ENCODE measurements at regions not wholly inside any gene's neighbourhood (a gene's known extent, or its start where the extent isn't known, plus 50 kb on each side); places are given as distances from the start of the nearest gene placed in this dataset.

- POLR2A ChIA-PET, result no interaction called here
- no peaks in the 10 kb centered on the region for H3K4me1 Mint-ChIP-seq
- CTCF ChIA-PET, result no interaction called here
- H3K27me3 Mint-ChIP-seq, result no peaks in the 10 kb centered on the region
- no peaks in the 10 kb centered on the region for H3K4me1 ChIP-seq (ENCODE audit: insufficient read depth, low read length)
- no peak overlapping the region for H3K4me3 ChIP-seq (ENCODE audit: low read length)
- H3K27ac Mint-ChIP-seq, result no peak overlapping the region
- no peak overlapping the region for H3K4me3 Mint-ChIP-seq
- H3K27ac ChIP-seq (ENCODE audit: low read depth, low read length), result no peak overlapping the region
- H3K27me3 ChIP-seq (ENCODE audit: insufficient read depth, low read length, poor library complexity, severe bottlenecking), result no peaks in the 10 kb centered on the region
- H3K9me3 ChIP-seq (ENCODE audit: low read length), result no peaks in the 10 kb centered on the region
- H3K36me3 ChIP-seq (ENCODE audit: insufficient read depth, low read length), result no peaks in the 10 kb centered on the region
- H3K9me3 Mint-ChIP-seq, result peaks cover 7 to 16% (median 11%) of the 10 kb centered on the region in 5 donors
- no peak for DNase-seq
- no peaks in the 10 kb centered on the region for H3K36me3 Mint-ChIP-seq
These were observed 592.0 kb downstream of the BCKDHB start for GRCh38 chr6:80698459-80698858.

GRCh38 chr6:80696268-80696667 lies 589.8 kb downstream of the BCKDHB start:
- H3K4me3 ChIP-seq (ENCODE audit: low read length), result no peak overlapping the region
- H3K36me3 Mint-ChIP-seq, result no peaks in the 10 kb centered on the region
- no peak overlapping the region for H3K27ac ChIP-seq (ENCODE audit: low read depth, low read length)
- H3K4me1 Mint-ChIP-seq, result no peaks in the 10 kb centered on the region
- DNase-seq, result no peak
- no peaks in the 10 kb centered on the region for H3K27me3 ChIP-seq (ENCODE audit: insufficient read depth, low read length, poor library complexity, severe bottlenecking)
- ChIA-PET POLR2A (no interaction called here), CTCF (no interaction called here)
- peaks cover 0 to 17% (median 9%) of the 10 kb centered on the region in 5 donors for H3K9me3 Mint-ChIP-seq
- no peaks in the 10 kb centered on the region for H3K36me3 ChIP-seq (ENCODE audit: insufficient read depth, low read length)
- no peaks in the 10 kb centered on the region for H3K27me3 Mint-ChIP-seq
- H3K4me3 Mint-ChIP-seq, result peak overlapping the region in 1 of 7 donors; percentile 36
- no peaks in the 10 kb centered on the region for H3K9me3 ChIP-seq (ENCODE audit: low read length)
- no peaks in the 10 kb centered on the region for H3K4me1 ChIP-seq (ENCODE audit: insufficient read depth, low read length)
- no peak overlapping the region for H3K27ac Mint-ChIP-seq

- H3K9me3 ChIP-seq (ENCODE audit: low read length), result no peaks in the 10 kb centered on the region
- H3K4me3 ChIP-seq (ENCODE audit: low read length), result no peak overlapping the region
- no peaks in the 10 kb centered on the region for H3K27me3 ChIP-seq (ENCODE audit: insufficient read depth, low read length, poor library complexity, severe bottlenecking)
- no peaks in the 10 kb centered on the region for H3K27me3 Mint-ChIP-seq
- no peaks in the 10 kb centered on the region for H3K4me1 Mint-ChIP-seq
- no peaks in the 10 kb centered on the region for H3K36me3 ChIP-seq (ENCODE audit: insufficient read depth, low read length)
- DNase-seq, result no peak
- peaks cover 13 to 20% (median 16%) of the 10 kb centered on the region in 5 donors for H3K9me3 Mint-ChIP-seq
- H3K4me3 Mint-ChIP-seq, result no peak overlapping the region
- ChIA-PET POLR2A (no interaction called here), CTCF (no interaction called here)
- no peak overlapping the region for H3K27ac ChIP-seq (ENCODE audit: low read depth, low read length)
- no peak overlapping the region for H3K27ac Mint-ChIP-seq
- H3K4me1 ChIP-seq (ENCODE audit: insufficient read depth, low read length), result no peaks in the 10 kb centered on the region
- H3K36me3 Mint-ChIP-seq, result no peaks in the 10 kb centered on the region
These were observed 584.2 kb downstream of the BCKDHB start for GRCh38 chr6:80690551-80691131.

- no peaks in the 10 kb centered on the region for H3K27me3 Mint-ChIP-seq
- H3K4me1 Mint-ChIP-seq, result no peaks in the 10 kb centered on the region
- Histone ChIP-seq H3K27ac (ENCODE audit: low read depth, low read length) (no peak overlapping the region), H3K4me3 (ENCODE audit: low read length) (no peak overlapping the region), H3K9me3 (ENCODE audit: low read length) (no peaks in the 10 kb centered on the region), H3K36me3 (ENCODE audit: insufficient read depth, low read length) (no peaks in the 10 kb centered on the region), H3K4me1 (ENCODE audit: insufficient read depth, low read length) (no peaks in the 10 kb centered on the region), H3K27me3 (ENCODE audit: insufficient read depth, low read length, poor library complexity, severe bottlenecking) (no peaks in the 10 kb centered on the region)
- POLR2A ChIA-PET, result no interaction called here
- no peak overlapping the region for H3K4me3 Mint-ChIP-seq
- peaks cover 13 to 16% (median 16%) of the 10 kb centered on the region in 5 donors for H3K9me3 Mint-ChIP-seq
- CTCF ChIA-PET, result no interaction called here
- DNase-seq, result no peak
- H3K36me3 Mint-ChIP-seq, result no peaks in the 10 kb centered on the region
- no peak overlapping the region for H3K27ac Mint-ChIP-seq
These were observed 583.4 kb downstream of the BCKDHB start for GRCh38 chr6:80689716-80690395.

- Histone ChIP-seq H3K36me3 (ENCODE audit: insufficient read depth, low read length) (no peaks in the 10 kb centered on the region), H3K9me3 (ENCODE audit: low read length) (no peaks in the 10 kb centered on the region), H3K27ac (ENCODE audit: low read depth, low read length) (no peak overlapping the region), H3K4me1 (ENCODE audit: insufficient read depth, low read length) (no peaks in the 10 kb centered on the region), H3K27me3 (ENCODE audit: insufficient read depth, low read length, poor library complexity, severe bottlenecking) (no peaks in the 10 kb centered on the region), H3K4me3 (ENCODE audit: low read length) (no peak overlapping the region)
- no peaks in the 10 kb centered on the region for H3K4me1 Mint-ChIP-seq
- DNase-seq, result no peak
- no peaks in the 10 kb centered on the region for H3K27me3 Mint-ChIP-seq
- no peak overlapping the region for H3K4me3 Mint-ChIP-seq
- peaks cover 0 to 10% (median 3%) of the 10 kb centered on the region in 5 donors for H3K9me3 Mint-ChIP-seq
- no peak overlapping the region for H3K27ac Mint-ChIP-seq
- ChIA-PET CTCF (no interaction called here), POLR2A (no interaction called here)
- H3K36me3 Mint-ChIP-seq, result no peaks in the 10 kb centered on the region
These were observed 573.5 kb downstream of the BCKDHB start for GRCh38 chr6:80679992-80680391.

GRCh38 chr6:80676386-80676785 lies 569.9 kb downstream of the BCKDHB start:
- Histone ChIP-seq H3K4me3 (ENCODE audit: low read length) (no peak overlapping the region), H3K27ac (ENCODE audit: low read depth, low read length) (no peak overlapping the region), H3K4me1 (ENCODE audit: insufficient read depth, low read length) (no peaks in the 10 kb centered on the region), H3K36me3 (ENCODE audit: insufficient read depth, low read length) (no peaks in the 10 kb centered on the region), H3K27me3 (ENCODE audit: insufficient read depth, low read length, poor library complexity, severe bottlenecking) (no peaks in the 10 kb centered on the region), H3K9me3 (ENCODE audit: low read length) (no peaks in the 10 kb centered on the region)
- ChIA-PET POLR2A (no interaction called here), CTCF (no interaction called here)
- no peaks in the 10 kb centered on the region for H3K36me3 Mint-ChIP-seq
- no peak overlapping the region for H3K27ac Mint-ChIP-seq
- peaks cover 0 to 8% (median 3%) of the 10 kb centered on the region in 5 donors for H3K9me3 Mint-ChIP-seq
- no peak for DNase-seq
- H3K4me1 Mint-ChIP-seq, result no peaks in the 10 kb centered on the region
- H3K27me3 Mint-ChIP-seq, result no peaks in the 10 kb centered on the region
- no peak overlapping the region for H3K4me3 Mint-ChIP-seq

- Mint-ChIP-seq H3K27ac (no peak overlapping the region), H3K4me3 (no peak overlapping the region), H3K9me3 (peaks cover 0 to 12% (median 2%) of the 10 kb centered on the region in 5 donors), H3K4me1 (no peaks in the 10 kb centered on the region), H3K27me3 (peaks cover 0 to 5% of the 10 kb centered on the region in 2 donors), H3K36me3 (no peaks in the 10 kb centered on the region)
- H3K4me3 ChIP-seq (ENCODE audit: low read length), result no peak overlapping the region
- no peaks in the 10 kb centered on the region for H3K36me3 ChIP-seq (ENCODE audit: insufficient read depth, low read length)
- H3K9me3 ChIP-seq (ENCODE audit: low read length), result no peaks in the 10 kb centered on the region
- no peaks in the 10 kb centered on the region for H3K4me1 ChIP-seq (ENCODE audit: insufficient read depth, low read length)
- no peaks in the 10 kb centered on the region for H3K27me3 ChIP-seq (ENCODE audit: insufficient read depth, low read length, poor library complexity, severe bottlenecking)
- ChIA-PET CTCF (no interaction called here), POLR2A (no interaction called here)
- DNase-seq, result no peak
- no peak overlapping the region for H3K27ac ChIP-seq (ENCODE audit: low read depth, low read length)
These were observed 568.2 kb downstream of the BCKDHB start for GRCh38 chr6:80674669-80675068.

GRCh38 chr6:80673367-80673766 lies 566.9 kb downstream of the BCKDHB start:
- no peaks in the 10 kb centered on the region for H3K36me3 Mint-ChIP-seq
- no peak overlapping the region for H3K4me3 Mint-ChIP-seq
- H3K9me3 Mint-ChIP-seq, result peaks cover 0 to 12% (median 4%) of the 10 kb centered on the region in 5 donors
- CTCF ChIA-PET, result interaction anchor here (0.5 kb wide), 1 partner anchor 19 kb away, joined by 4 read pairs; no protein-coding TSS in a partner anchor
- no peaks in the 10 kb centered on the region for H3K4me1 Mint-ChIP-seq
- Histone ChIP-seq H3K27me3 (ENCODE audit: insufficient read depth, low read length, poor library complexity, severe bottlenecking) (no peaks in the 10 kb centered on the region), H3K4me3 (ENCODE audit: low read length) (no peak overlapping the region), H3K4me1 (ENCODE audit: insufficient read depth, low read length) (no peaks in the 10 kb centered on the region), H3K27ac (ENCODE audit: low read depth, low read length) (no peak overlapping the region), H3K9me3 (ENCODE audit: low read length) (no peaks in the 10 kb centered on the region), H3K36me3 (ENCODE audit: insufficient read depth, low read length) (no peaks in the 10 kb centered on the region)
- H3K27me3 Mint-ChIP-seq, result peaks cover 0 to 5% of the 10 kb centered on the region in 2 donors
- H3K27ac Mint-ChIP-seq, result no peak overlapping the region
- POLR2A ChIA-PET, result no interaction called here
- DNase-seq, result no peak

Data from CD8-positive, alpha-beta memory T cell (primary cell).